ENCODE measurements at regions not wholly inside any gene's neighbourhood (a gene's known extent, or its start where the extent isn't known, plus 50 kb on each side); places are given as distances from the start of the nearest gene placed in this dataset.

DNA sequence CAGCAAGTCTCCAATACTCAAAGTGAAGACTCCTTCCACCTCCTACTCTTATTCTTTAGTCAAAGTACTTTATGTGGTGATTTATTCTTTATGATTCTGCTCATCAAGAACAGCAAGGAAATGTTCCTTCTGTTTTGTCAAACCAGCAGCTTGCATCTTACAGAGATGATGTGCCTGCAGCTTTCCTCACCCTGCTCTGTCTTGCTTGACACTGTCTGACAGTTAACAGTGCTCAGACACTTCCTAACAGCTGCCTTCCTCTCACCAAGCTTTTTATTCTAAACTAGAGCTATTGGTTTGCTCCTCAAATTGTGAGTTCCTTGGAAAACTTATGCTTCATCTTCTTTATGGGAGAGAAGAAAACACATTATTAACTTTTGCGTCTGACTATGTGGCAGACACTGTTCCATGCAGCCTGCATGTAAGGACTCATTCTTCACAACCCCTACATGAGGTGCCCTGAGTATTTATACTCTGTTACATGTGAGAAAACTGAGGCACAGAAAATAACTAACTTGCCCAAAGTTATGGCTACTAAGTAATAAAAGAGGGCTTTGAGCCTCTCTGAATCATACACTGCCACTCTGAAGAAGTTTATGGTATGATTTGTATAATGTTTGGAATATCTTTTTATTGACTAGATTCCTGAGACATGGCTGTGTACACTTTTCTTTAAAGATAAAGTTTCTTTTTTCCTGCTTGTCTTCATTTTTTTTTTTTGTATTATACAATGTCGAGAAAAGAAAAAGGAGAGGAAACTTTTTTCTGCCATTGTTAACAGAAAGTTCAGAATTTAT lies 723.3 kb upstream of the DDX18 start:
- H3K9me3 Mint-ChIP-seq: no peaks in the 10 kb centered on the region

More for the DNA sequence above, 723.3 kb upstream of the DDX18 start:
- Histone ChIP-seq H4K20me1 (replicated peaks; ENCODE audit: insufficient read depth) (no peaks in the 10 kb centered on the region), H3K27ac (ENCODE audit: low read depth) (no peak overlapping the region), H3K4me2 (no peak overlapping the region), H3K4me3 (no peak overlapping the region), H3K79me2 (replicated peaks; ENCODE audit: insufficient read depth) (no peaks in the 10 kb centered on the region), H2AFZ (no peak overlapping the region), H3K27me3 (ENCODE audit: insufficient read depth) (peaks cover 22% of the 10 kb centered on the region), H3K9me2 (ENCODE audit: insufficient read depth) (no peaks in the 10 kb centered on the region), H3K36me3 (ENCODE audit: insufficient read depth) (no peaks in the 10 kb centered on the region), H3F3A (replicated peaks; ENCODE audit: low read depth) (no peaks in the 10 kb centered on the region; the same call in 1 of the 2 replicates), H3K4me1 (ENCODE audit: insufficient read depth) (peaks cover 19% of the 10 kb centered on the region)
- Mint-ChIP-seq H3K27me3 (ENCODE audit: insufficient read depth, low read depth, poor library complexity) (peaks cover 6% of the 10 kb centered on the region), H3K27ac (no peak overlapping the region), H3K4me1 (peaks cover 22% of the 10 kb centered on the region), H3K36me3 (ENCODE audit: low read depth) (no peaks in the 10 kb centered on the region), H3K4me3 (no peak overlapping the region)
- no peak for TF ChIP-seq EZH2 (IDR thresholded peaks at IDR 0.05; ENCODE audit: low read depth, unreplicated experiment)
- TF ChIP-seq, protein P1, sequence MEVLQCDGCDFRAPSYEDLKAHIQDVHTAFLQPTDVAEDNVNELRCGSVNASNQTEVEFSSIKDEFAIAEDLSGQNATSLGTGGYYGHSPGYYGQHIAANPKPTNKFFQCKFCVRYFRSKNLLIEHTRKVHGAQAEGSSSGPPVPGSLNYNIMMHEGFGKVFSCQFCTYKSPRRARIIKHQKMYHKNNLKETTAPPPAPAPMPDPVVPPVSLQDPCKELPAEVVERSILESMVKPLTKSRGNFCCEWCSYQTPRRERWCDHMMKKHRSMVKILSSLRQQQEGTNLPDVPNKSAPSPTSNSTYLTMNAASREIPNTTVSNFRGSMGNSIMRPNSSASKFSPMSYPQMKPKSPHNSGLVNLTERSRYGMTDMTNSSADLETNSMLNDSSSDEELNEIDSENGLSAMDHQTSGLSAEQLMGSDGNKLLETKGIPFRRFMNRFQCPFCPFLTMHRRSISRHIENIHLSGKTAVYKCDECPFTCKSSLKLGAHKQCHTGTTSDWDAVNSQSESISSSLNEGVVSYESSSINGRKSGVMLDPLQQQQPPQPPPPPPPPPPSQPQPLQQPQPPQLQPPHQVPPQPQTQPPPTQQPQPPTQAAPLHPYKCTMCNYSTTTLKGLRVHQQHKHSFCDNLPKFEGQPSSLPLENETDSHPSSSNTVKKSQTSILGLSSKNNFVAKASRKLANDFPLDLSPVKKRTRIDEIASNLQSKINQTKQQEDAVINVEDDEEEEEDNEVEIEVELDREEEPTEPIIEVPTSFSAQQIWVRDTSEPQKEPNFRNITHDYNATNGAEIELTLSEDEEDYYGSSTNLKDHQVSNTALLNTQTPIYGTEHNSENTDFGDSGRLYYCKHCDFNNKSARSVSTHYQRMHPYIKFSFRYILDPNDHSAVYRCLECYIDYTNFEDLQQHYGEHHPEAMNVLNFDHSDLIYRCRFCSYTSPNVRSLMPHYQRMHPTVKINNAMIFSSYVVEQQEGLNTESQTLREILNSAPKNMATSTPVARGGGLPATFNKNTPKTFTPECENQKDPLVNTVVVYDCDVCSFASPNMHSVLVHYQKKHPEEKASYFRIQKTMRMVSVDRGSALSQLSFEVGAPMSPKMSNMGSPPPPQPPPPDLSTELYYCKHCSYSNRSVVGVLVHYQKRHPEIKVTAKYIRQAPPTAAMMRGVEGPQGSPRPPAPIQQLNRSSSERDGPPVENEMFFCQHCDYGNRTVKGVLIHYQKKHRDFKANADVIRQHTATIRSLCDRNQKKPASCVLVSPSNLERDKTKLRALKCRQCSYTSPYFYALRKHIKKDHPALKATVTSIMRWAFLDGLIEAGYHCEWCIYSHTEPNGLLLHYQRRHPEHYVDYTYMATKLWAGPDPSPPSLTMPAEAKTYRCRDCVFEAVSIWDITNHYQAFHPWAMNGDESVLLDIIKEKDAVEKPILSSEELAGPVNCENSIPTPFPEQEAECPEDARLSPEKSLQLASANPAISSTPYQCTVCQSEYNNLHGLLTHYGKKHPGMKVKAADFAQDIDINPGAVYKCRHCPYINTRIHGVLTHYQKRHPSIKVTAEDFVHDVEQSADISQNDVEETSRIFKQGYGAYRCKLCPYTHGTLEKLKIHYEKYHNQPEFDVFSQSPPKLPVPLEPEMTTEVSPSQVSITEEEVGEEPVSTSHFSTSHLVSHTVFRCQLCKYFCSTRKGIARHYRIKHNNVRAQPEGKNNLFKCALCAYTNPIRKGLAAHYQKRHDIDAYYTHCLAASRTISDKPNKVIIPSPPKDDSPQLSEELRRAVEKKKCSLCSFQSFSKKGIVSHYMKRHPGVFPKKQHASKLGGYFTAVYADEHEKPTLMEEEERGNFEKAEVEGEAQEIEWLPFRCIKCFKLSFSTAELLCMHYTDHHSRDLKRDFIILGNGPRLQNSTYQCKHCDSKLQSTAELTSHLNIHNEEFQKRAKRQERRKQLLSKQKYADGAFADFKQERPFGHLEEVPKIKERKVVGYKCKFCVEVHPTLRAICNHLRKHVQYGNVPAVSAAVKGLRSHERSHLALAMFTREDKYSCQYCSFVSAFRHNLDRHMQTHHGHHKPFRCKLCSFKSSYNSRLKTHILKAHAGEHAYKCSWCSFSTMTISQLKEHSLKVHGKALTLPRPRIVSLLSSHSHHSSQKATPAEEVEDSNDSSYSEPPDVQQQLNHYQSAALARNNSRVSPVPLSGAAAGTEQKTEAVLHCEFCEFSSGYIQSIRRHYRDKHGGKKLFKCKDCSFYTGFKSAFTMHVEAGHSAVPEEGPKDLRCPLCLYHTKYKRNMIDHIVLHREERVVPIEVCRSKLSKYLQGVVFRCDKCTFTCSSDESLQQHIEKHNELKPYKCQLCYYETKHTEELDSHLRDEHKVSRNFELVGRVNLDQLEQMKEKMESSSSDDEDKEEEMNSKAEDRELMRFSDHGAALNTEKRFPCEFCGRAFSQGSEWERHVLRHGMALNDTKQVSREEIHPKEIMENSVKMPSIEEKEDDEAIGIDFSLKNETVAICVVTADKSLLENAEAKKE (CRISPR knock-in tag; IDR thresholded peaks at IDR 0.05): no peak
- no peak for TF ChIP-seq EZH2phosphoT487 (IDR thresholded peaks at IDR 0.05; ENCODE audit: unreplicated experiment)
- TF ChIP-seq, protein P2, sequence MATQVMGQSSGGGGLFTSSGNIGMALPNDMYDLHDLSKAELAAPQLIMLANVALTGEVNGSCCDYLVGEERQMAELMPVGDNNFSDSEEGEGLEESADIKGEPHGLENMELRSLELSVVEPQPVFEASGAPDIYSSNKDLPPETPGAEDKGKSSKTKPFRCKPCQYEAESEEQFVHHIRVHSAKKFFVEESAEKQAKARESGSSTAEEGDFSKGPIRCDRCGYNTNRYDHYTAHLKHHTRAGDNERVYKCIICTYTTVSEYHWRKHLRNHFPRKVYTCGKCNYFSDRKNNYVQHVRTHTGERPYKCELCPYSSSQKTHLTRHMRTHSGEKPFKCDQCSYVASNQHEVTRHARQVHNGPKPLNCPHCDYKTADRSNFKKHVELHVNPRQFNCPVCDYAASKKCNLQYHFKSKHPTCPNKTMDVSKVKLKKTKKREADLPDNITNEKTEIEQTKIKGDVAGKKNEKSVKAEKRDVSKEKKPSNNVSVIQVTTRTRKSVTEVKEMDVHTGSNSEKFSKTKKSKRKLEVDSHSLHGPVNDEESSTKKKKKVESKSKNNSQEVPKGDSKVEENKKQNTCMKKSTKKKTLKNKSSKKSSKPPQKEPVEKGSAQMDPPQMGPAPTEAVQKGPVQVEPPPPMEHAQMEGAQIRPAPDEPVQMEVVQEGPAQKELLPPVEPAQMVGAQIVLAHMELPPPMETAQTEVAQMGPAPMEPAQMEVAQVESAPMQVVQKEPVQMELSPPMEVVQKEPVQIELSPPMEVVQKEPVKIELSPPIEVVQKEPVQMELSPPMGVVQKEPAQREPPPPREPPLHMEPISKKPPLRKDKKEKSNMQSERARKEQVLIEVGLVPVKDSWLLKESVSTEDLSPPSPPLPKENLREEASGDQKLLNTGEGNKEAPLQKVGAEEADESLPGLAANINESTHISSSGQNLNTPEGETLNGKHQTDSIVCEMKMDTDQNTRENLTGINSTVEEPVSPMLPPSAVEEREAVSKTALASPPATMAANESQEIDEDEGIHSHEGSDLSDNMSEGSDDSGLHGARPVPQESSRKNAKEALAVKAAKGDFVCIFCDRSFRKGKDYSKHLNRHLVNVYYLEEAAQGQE (IDR thresholded peaks at IDR 0.05; ENCODE audit: unreplicated experiment): no peak
- no peak for TF ChIP-seq ZNF114 (CRISPR knock-in tag; IDR thresholded peaks at IDR 0.05)
- no peak for TF ChIP-seq POLR2AphosphoS5 (IDR thresholded peaks at IDR 0.05; ENCODE audit: low read depth)
- no peak for TF ChIP-seq NANOG (IDR thresholded peaks at IDR 0.05; ENCODE audit: borderline replicate concordance)
- TF ChIP-seq, protein P3, sequence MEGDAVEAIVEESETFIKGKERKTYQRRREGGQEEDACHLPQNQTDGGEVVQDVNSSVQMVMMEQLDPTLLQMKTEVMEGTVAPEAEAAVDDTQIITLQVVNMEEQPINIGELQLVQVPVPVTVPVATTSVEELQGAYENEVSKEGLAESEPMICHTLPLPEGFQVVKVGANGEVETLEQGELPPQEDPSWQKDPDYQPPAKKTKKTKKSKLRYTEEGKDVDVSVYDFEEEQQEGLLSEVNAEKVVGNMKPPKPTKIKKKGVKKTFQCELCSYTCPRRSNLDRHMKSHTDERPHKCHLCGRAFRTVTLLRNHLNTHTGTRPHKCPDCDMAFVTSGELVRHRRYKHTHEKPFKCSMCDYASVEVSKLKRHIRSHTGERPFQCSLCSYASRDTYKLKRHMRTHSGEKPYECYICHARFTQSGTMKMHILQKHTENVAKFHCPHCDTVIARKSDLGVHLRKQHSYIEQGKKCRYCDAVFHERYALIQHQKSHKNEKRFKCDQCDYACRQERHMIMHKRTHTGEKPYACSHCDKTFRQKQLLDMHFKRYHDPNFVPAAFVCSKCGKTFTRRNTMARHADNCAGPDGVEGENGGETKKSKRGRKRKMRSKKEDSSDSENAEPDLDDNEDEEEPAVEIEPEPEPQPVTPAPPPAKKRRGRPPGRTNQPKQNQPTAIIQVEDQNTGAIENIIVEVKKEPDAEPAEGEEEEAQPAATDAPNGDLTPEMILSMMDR (conservative IDR thresholded peaks at IDR 0.05; ENCODE audit: low read depth in 2 of 2): no peak
- ATAC-seq: no peak
- DNase-seq (ENCODE audit: low spot score): no peak
